ENCODE measurements at regions not wholly inside any gene's neighbourhood (a gene's known extent, or its start where the extent isn't known, plus 50 kb on each side); places are given as distances from the start of the nearest gene placed in this dataset.

DNA sequence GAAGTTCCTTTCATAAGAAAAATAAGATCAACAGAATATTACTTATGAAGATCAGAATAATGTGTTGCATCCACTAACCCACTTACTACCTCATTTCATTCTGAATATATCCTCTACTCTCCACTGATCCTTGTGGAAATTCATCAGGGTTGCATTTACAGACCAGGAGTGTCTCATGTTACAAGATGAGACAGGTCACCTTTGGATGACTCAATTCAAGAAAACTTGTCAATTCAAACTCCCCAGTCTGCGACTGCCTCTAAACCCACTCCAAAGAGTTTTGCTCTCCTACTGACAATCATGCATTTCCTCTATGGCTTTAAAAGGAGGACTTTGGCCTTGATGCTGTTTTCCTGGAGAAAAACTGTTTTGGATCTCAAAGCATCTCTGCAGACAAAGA is 68.4 kb downstream of the ID4 start:
- H3K36me3 Mint-ChIP-seq (ENCODE audit: low read depth), result no peaks in the 10 kb centered on the region
- TF ChIP-seq, protein P1, sequence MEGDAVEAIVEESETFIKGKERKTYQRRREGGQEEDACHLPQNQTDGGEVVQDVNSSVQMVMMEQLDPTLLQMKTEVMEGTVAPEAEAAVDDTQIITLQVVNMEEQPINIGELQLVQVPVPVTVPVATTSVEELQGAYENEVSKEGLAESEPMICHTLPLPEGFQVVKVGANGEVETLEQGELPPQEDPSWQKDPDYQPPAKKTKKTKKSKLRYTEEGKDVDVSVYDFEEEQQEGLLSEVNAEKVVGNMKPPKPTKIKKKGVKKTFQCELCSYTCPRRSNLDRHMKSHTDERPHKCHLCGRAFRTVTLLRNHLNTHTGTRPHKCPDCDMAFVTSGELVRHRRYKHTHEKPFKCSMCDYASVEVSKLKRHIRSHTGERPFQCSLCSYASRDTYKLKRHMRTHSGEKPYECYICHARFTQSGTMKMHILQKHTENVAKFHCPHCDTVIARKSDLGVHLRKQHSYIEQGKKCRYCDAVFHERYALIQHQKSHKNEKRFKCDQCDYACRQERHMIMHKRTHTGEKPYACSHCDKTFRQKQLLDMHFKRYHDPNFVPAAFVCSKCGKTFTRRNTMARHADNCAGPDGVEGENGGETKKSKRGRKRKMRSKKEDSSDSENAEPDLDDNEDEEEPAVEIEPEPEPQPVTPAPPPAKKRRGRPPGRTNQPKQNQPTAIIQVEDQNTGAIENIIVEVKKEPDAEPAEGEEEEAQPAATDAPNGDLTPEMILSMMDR (IDR thresholded peaks at IDR 0.05), result no peak
- no peak overlapping the region for H3K27ac Mint-ChIP-seq
- H3K4me1 Mint-ChIP-seq, result peaks cover 5% of the 10 kb centered on the region
- H3K9me3 Mint-ChIP-seq, result no peaks in the 10 kb centered on the region
- DNase-seq, result no peak
- H3K4me3 Mint-ChIP-seq, result no peak overlapping the region
- H3K27me3 Mint-ChIP-seq (ENCODE audit: low read depth, poor library complexity), result peaks cover 14% of the 10 kb centered on the region

- Mint-ChIP-seq H3K27me3 (ENCODE audit: low read depth, poor library complexity) (peaks cover 9% of the 10 kb centered on the region), H3K36me3 (ENCODE audit: low read depth) (no peaks in the 10 kb centered on the region), H3K4me1 (peaks cover 5% of the 10 kb centered on the region), H3K4me3 (no peak overlapping the region), H3K9me3 (no peaks in the 10 kb centered on the region), H3K27ac (no peak overlapping the region)
- TF ChIP-seq, protein P1 (IDR thresholded peaks at IDR 0.05), result no peak
- no peak for DNase-seq
These were observed 69.0 kb downstream of the ID4 start for GRCh38 chr6:19906171-19906570.

DNA sequence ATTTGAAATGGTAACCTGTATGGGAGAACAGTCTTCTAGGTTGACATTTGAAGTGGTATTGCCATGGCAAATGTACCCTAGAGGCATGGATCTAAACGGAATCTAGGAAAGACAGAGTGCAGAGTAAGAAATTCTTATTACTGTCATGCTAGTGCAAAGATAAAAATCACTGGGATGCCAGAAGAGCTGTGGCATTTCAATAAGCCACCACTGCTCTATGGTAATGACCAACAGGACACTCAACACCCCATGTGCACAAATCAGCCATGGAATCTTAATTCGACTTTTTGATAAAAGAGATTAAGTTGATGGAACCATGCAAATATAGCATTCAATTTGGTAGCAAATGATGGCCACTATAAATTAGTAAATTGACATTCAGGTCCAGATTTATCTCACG is 74.1 kb downstream of the ID4 start:
- H3K27ac Mint-ChIP-seq, result no peak overlapping the region
- TF ChIP-seq, protein P1 (IDR thresholded peaks at IDR 0.05), result no peak
- DNase-seq, result no peak
- no peaks in the 10 kb centered on the region for H3K4me1 Mint-ChIP-seq
- peaks cover 3% of the 10 kb centered on the region for H3K27me3 Mint-ChIP-seq (ENCODE audit: low read depth, poor library complexity)
- peaks cover 20% of the 10 kb centered on the region for H3K9me3 Mint-ChIP-seq
- H3K36me3 Mint-ChIP-seq (ENCODE audit: low read depth), result no peaks in the 10 kb centered on the region
- no peak overlapping the region for H3K4me3 Mint-ChIP-seq

GRCh38 chr6:19918436-19918835 is 81.3 kb downstream of the ID4 start:
- Mint-ChIP-seq H3K27me3 (ENCODE audit: low read depth, poor library complexity) (peaks cover 8% of the 10 kb centered on the region), H3K27ac (no peak overlapping the region), H3K36me3 (ENCODE audit: low read depth) (no peaks in the 10 kb centered on the region), H3K4me1 (no peaks in the 10 kb centered on the region), H3K4me3 (no peak overlapping the region), H3K9me3 (peaks cover 46% of the 10 kb centered on the region)
- DNase-seq, result no peak
- TF ChIP-seq, protein P1 (IDR thresholded peaks at IDR 0.05), result no peak

- Mint-ChIP-seq H3K4me3 (no peak overlapping the region), H3K27me3 (ENCODE audit: low read depth, poor library complexity) (peaks cover 10% of the 10 kb centered on the region), H3K27ac (no peak overlapping the region), H3K36me3 (ENCODE audit: low read depth) (no peaks in the 10 kb centered on the region), H3K9me3 (peaks cover 21% of the 10 kb centered on the region), H3K4me1 (no peaks in the 10 kb centered on the region)
- peak; percentile 4 for DNase-seq
- TF ChIP-seq, protein P1 (IDR thresholded peaks at IDR 0.05), result no peak
These were observed 84.6 kb downstream of the ID4 start for GRCh38 chr6:19921786-19922185.

DNA sequence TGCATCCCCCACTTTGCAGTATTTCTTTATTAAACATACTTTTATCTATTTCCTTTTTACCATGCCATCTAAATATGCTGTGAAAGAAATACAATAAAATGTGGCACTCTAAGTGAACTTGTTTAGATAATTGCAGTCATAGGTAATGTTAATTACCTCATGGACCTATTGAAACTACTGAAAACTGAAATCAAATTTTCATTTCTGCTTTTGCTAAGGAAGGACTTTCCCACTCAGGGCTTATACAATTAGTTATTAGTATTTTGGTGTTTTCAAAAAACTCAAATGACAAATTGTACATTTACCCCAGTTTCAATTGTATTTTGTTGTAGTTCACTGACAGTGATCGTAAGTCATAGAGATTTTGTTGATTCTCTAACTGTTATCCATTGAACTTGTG is 88.4 kb downstream of the ID4 start:
- no peak for DNase-seq
- Mint-ChIP-seq H3K27me3 (ENCODE audit: low read depth, poor library complexity) (peaks cover 9% of the 10 kb centered on the region), H3K4me1 (no peaks in the 10 kb centered on the region), H3K36me3 (ENCODE audit: low read depth) (no peaks in the 10 kb centered on the region), H3K4me3 (no peak overlapping the region), H3K27ac (no peak overlapping the region), H3K9me3 (no peaks in the 10 kb centered on the region)
- TF ChIP-seq, protein P1 (IDR thresholded peaks at IDR 0.05), result no peak
